ENCODE measurements at regions not wholly inside any gene's neighbourhood (a gene's known extent, or its start where the extent isn't known, plus 50 kb on each side); places are given as distances from the start of the nearest gene placed in this dataset.

DNA sequence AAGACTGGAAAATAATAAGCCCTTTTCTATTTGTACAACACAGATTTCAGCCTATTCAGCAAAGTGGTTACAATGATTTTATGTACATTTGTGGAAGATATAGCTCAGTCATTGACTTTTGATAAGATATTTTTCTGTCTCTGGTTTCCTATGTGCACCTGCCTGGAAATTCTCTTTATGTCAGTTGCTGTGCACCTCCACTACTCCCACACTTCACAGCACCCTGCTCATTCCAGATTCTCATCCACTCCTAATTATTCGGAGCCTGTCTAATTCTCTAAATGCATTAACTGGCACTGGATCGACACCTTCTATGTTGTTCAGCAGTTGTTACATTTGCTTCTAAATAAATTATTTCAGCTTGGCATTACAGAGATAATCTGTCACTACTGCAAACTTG lies 275.1 kb upstream of the RND3 start (continued):
- TF ChIP-seq, protein P1, sequence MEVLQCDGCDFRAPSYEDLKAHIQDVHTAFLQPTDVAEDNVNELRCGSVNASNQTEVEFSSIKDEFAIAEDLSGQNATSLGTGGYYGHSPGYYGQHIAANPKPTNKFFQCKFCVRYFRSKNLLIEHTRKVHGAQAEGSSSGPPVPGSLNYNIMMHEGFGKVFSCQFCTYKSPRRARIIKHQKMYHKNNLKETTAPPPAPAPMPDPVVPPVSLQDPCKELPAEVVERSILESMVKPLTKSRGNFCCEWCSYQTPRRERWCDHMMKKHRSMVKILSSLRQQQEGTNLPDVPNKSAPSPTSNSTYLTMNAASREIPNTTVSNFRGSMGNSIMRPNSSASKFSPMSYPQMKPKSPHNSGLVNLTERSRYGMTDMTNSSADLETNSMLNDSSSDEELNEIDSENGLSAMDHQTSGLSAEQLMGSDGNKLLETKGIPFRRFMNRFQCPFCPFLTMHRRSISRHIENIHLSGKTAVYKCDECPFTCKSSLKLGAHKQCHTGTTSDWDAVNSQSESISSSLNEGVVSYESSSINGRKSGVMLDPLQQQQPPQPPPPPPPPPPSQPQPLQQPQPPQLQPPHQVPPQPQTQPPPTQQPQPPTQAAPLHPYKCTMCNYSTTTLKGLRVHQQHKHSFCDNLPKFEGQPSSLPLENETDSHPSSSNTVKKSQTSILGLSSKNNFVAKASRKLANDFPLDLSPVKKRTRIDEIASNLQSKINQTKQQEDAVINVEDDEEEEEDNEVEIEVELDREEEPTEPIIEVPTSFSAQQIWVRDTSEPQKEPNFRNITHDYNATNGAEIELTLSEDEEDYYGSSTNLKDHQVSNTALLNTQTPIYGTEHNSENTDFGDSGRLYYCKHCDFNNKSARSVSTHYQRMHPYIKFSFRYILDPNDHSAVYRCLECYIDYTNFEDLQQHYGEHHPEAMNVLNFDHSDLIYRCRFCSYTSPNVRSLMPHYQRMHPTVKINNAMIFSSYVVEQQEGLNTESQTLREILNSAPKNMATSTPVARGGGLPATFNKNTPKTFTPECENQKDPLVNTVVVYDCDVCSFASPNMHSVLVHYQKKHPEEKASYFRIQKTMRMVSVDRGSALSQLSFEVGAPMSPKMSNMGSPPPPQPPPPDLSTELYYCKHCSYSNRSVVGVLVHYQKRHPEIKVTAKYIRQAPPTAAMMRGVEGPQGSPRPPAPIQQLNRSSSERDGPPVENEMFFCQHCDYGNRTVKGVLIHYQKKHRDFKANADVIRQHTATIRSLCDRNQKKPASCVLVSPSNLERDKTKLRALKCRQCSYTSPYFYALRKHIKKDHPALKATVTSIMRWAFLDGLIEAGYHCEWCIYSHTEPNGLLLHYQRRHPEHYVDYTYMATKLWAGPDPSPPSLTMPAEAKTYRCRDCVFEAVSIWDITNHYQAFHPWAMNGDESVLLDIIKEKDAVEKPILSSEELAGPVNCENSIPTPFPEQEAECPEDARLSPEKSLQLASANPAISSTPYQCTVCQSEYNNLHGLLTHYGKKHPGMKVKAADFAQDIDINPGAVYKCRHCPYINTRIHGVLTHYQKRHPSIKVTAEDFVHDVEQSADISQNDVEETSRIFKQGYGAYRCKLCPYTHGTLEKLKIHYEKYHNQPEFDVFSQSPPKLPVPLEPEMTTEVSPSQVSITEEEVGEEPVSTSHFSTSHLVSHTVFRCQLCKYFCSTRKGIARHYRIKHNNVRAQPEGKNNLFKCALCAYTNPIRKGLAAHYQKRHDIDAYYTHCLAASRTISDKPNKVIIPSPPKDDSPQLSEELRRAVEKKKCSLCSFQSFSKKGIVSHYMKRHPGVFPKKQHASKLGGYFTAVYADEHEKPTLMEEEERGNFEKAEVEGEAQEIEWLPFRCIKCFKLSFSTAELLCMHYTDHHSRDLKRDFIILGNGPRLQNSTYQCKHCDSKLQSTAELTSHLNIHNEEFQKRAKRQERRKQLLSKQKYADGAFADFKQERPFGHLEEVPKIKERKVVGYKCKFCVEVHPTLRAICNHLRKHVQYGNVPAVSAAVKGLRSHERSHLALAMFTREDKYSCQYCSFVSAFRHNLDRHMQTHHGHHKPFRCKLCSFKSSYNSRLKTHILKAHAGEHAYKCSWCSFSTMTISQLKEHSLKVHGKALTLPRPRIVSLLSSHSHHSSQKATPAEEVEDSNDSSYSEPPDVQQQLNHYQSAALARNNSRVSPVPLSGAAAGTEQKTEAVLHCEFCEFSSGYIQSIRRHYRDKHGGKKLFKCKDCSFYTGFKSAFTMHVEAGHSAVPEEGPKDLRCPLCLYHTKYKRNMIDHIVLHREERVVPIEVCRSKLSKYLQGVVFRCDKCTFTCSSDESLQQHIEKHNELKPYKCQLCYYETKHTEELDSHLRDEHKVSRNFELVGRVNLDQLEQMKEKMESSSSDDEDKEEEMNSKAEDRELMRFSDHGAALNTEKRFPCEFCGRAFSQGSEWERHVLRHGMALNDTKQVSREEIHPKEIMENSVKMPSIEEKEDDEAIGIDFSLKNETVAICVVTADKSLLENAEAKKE (CRISPR knock-in tag; IDR thresholded peaks at IDR 0.05): no peak

DNA sequence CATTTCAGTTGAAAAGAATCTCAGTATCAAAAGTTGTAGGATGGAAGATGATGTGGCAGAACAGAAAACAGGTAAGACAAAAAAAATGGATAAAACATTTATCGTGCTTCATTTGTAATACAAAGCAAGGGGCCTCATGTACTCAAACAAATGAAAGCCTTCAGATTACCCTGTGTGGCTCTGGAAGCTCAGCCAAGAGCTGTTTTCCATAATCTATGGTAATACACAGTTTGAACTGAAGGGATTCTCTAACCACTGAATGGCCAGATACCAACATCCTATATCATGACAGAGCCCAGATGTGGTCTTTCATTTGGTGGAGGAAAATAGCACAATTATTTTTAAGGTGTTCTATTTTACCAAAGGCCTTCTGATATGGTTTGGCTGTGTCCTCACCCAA lies 272.1 kb upstream of the RND3 start:
- H3K79me2 ChIP-seq (replicated peaks; ENCODE audit: insufficient read depth): no peaks in the 10 kb centered on the region
- no peaks in the 10 kb centered on the region for H3K27me3 ChIP-seq (ENCODE audit: insufficient read depth)
- no peak overlapping the region for H3K4me3 ChIP-seq
- H2AFZ ChIP-seq: 0 out of 2 replicates have a peak overlapping the region, but pooled peaks have one; percentile 4
- Mint-ChIP-seq H3K4me1 (peaks cover 15% of the 10 kb centered on the region), H3K9me3 (peaks cover 11% of the 10 kb centered on the region; the same call in 2 of the 3 replicates), H3K27ac (peak overlapping the region; percentile 36; the same call in 1 of the 2 replicates), H3K4me3 (no peak overlapping the region), H3K36me3 (ENCODE audit: low read depth) (peaks cover 31% of the 10 kb centered on the region), H3K27me3 (ENCODE audit: insufficient read depth, low read depth, poor library complexity) (no peaks in the 10 kb centered on the region)
- peaks cover 12% of the 10 kb centered on the region for H3K4me1 ChIP-seq (ENCODE audit: insufficient read depth)
- H4K20me1 ChIP-seq (replicated peaks; ENCODE audit: insufficient read depth): no peaks in the 10 kb centered on the region
- TF ChIP-seq, protein P2, sequence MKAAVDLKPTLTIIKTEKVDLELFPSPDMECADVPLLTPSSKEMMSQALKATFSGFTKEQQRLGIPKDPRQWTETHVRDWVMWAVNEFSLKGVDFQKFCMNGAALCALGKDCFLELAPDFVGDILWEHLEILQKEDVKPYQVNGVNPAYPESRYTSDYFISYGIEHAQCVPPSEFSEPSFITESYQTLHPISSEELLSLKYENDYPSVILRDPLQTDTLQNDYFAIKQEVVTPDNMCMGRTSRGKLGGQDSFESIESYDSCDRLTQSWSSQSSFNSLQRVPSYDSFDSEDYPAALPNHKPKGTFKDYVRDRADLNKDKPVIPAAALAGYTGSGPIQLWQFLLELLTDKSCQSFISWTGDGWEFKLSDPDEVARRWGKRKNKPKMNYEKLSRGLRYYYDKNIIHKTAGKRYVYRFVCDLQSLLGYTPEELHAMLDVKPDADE (IDR thresholded peaks at IDR 0.05): no peak
- TF ChIP-seq, protein P1 (CRISPR knock-in tag; IDR thresholded peaks at IDR 0.05): peak; percentile 67
- peak; percentile 48; the same call in 1 of the 2 replicates for TF ChIP-seq NANOG (IDR thresholded peaks at IDR 0.05; ENCODE audit: borderline replicate concordance)
- H3K36me3 ChIP-seq (ENCODE audit: insufficient read depth): no peaks in the 10 kb centered on the region
- H3K27ac ChIP-seq (ENCODE audit: low read depth): no peak overlapping the region
- H3K9me2 ChIP-seq (ENCODE audit: insufficient read depth): peaks cover 25% of the 10 kb centered on the region
- ATAC-seq (peak; percentile 61), DNase-seq (ENCODE audit: low spot score) (peak; percentile 32)
- H3K4me2 ChIP-seq: no peak overlapping the region
- H3F3A ChIP-seq (replicated peaks; ENCODE audit: low read depth): no peaks in the 10 kb centered on the region

Measured in GM23338 (cell line).